ENCODE measurements at regions not wholly inside any gene's neighbourhood (a gene's known extent, or its start where the extent isn't known, plus 50 kb on each side); places are given as distances from the start of the nearest gene placed in this dataset.

- peaks cover 7% of the 10 kb centered on the region for H3K4me1 Mint-ChIP-seq (ENCODE audit: low read depth)
- ChIA-PET CTCF (interaction anchor here (0.8 to 1.4 kb wide), 3 partner anchors 13 to 59 kb away, joined by 3 read pairs; no protein-coding TSS in a partner anchor), POLR2A (no interaction called here)
- intact Hi-C loops (cut with micrococcal nuclease): no loop called here
- ATAC-seq (no peak), DNase-seq (no peak)
- no peak overlapping the region for H3K27ac Mint-ChIP-seq
- TF ChIP-seq CTCF (IDR thresholded peaks at IDR 0.05): no peak
- H3K9me3 Mint-ChIP-seq: no peaks in the 10 kb centered on the region
- H3K36me3 Mint-ChIP-seq (ENCODE audit: low read depth): no peaks in the 10 kb centered on the region
- no peaks in the 10 kb centered on the region for H3K27me3 Mint-ChIP-seq
- H3K4me3 Mint-ChIP-seq: no peak overlapping the region
Observed at GRCh38 chr10:47107007-47107747, 192.8 kb upstream of the GDF10 start.

- Mint-ChIP-seq H3K4me3 (no peak overlapping the region), H3K27ac (no peak overlapping the region), H3K9me3 (no peaks in the 10 kb centered on the region), H3K36me3 (ENCODE audit: low read depth) (no peaks in the 10 kb centered on the region), H3K27me3 (no peaks in the 10 kb centered on the region), H3K4me1 (ENCODE audit: low read depth) (peaks cover 7% of the 10 kb centered on the region)
- ChIA-PET CTCF (interaction anchor here (1.6 kb wide), 1 partner anchor 62 kb away, joined by 5 read pairs; no protein-coding TSS in a partner anchor), POLR2A (no interaction called here)
- TF ChIP-seq CTCF (IDR thresholded peaks at IDR 0.05): no peak
- no peak for ATAC-seq
- intact Hi-C loops (cut with micrococcal nuclease): no loop called here
- no peak for DNase-seq
Observed at GRCh38 chr10:47109906-47110305, 190.1 kb upstream of the GDF10 start.

- Mint-ChIP-seq H3K4me3 (no peak overlapping the region), H3K27me3 (no peaks in the 10 kb centered on the region), H3K36me3 (ENCODE audit: low read depth) (no peaks in the 10 kb centered on the region), H3K9me3 (no peaks in the 10 kb centered on the region), H3K4me1 (ENCODE audit: low read depth) (peaks cover 7% of the 10 kb centered on the region), H3K27ac (no peak overlapping the region)
- ChIA-PET POLR2A (no interaction called here), CTCF (interaction anchor here (0.6 to 1.6 kb wide), 2 partner anchors 63 to 1318 kb away, joined by 3 to 5 read pairs; no protein-coding TSS in a partner anchor)
- DNase-seq (no peak), ATAC-seq (no peak)
- no peak for TF ChIP-seq CTCF (IDR thresholded peaks at IDR 0.05)
- intact Hi-C loops (cut with micrococcal nuclease): no loop called here
Observed at GRCh38 chr10:47111329-47111862, 188.6 kb upstream of the GDF10 start.

- intact Hi-C loops (cut with micrococcal nuclease): no loop called here
- no peak overlapping the region for H3K4me3 Mint-ChIP-seq
- CTCF ChIA-PET: no interaction called here
Observed at GRCh38 chr10:47112612-47113011, 187.4 kb upstream of the GDF10 start.

More at GRCh38 chr10:47112612-47113011, 187.4 kb upstream of the GDF10 start:
- Mint-ChIP-seq H3K27ac (no peak overlapping the region), H3K4me1 (ENCODE audit: low read depth) (peaks cover 7% of the 10 kb centered on the region), H3K9me3 (no peaks in the 10 kb centered on the region), H3K27me3 (no peaks in the 10 kb centered on the region), H3K36me3 (ENCODE audit: low read depth) (no peaks in the 10 kb centered on the region)
- no peak for DNase-seq
- ATAC-seq: no peak
- no peak for TF ChIP-seq CTCF (IDR thresholded peaks at IDR 0.05)
- POLR2A ChIA-PET: no interaction called here

Measured in activated CD8-positive, alpha-beta T cell treated with anti-CD3 and anti-CD28 coated beads for 36 hours (primary cell).